Mesendoderm (in vitro differentiated cells): ENCODE measurements at regions not wholly inside any gene's neighbourhood (a gene's known extent, or its start where the extent isn't known, plus 50 kb on each side); places are given as distances from the start of the nearest gene placed in this dataset.
A peak's percentile ranks its signal among the peaks of the same experiment; 100 is the strongest.

Experiments used
- DNase-seq: peaks from one replicate; pipeline ENCODE4 v3.0.0; 2013
- H2AK5ac ChIP-seq: 2 replicates; pipeline ENCODE4 v1.6.1; 2013; ENCODE audit warnings: low read length, inconsistent platforms
- H2BK120ac ChIP-seq: 2 replicates; pipeline ENCODE4 v1.6.1; 2013; ENCODE audit warnings: low read depth, mild to moderate bottlenecking, low read length, moderate library complexity, mixed read lengths
- H2BK15ac ChIP-seq: replicated peaks from 2 replicates; pipeline ENCODE4 v1.6.1; 2013; ENCODE audit warnings: low read depth, mild to moderate bottlenecking, moderate library complexity
- H2BK5ac ChIP-seq: 2 replicates; pipeline ENCODE4 v1.6.1; 2013; ENCODE audit warnings: low read length, inconsistent platforms
- H3K18ac ChIP-seq: 2 replicates; pipeline ENCODE4 v1.6.1; 2013; ENCODE audit warnings: mild to moderate bottlenecking, low read length, mixed read lengths
- H3K23ac ChIP-seq: one replicate; pipeline ENCODE4 v1.6.1; 2013; ENCODE audit warnings: low read length
- H3K27ac ChIP-seq: 2 replicates; pipeline ENCODE4 v1.5.1; 2013; ENCODE audit warnings: low read depth, mild to moderate bottlenecking, inconsistent platforms, low read length, moderate library complexity
- H3K27me3 ChIP-seq: 2 replicates; pipeline ENCODE4 v1.6.1; 2013; ENCODE audit warnings: low read length, control low read depth, mild to moderate bottlenecking, inconsistent platforms; ENCODE audit not compliant: insufficient read depth, poor library complexity
- H3K36me3 ChIP-seq: 2 replicates; pipeline ENCODE4 v1.6.1; 2013; ENCODE audit warnings: low read length, inconsistent platforms; ENCODE audit not compliant: control insufficient read depth, insufficient read depth
- H3K4ac ChIP-seq: one replicate; pipeline ENCODE4 v1.6.1; 2013; ENCODE audit warnings: low read depth, mild to moderate bottlenecking, low read length, moderate library complexity
- H3K4me1 ChIP-seq: 2 replicates; pipeline ENCODE4 v1.6.1; 2013; ENCODE audit warnings: low read depth, low read length, inconsistent platforms; ENCODE audit not compliant: control insufficient read depth
- H3K4me2 ChIP-seq: 2 replicates; pipeline ENCODE4 v1.6.1; 2013; ENCODE audit warnings: low read length
- H3K4me3 ChIP-seq: 2 replicates; pipeline ENCODE4 v1.5.1; 2013; ENCODE audit warnings: mild to moderate bottlenecking, low read length
- H3K56ac ChIP-seq: one replicate; pipeline ENCODE4 v1.6.1; 2013; ENCODE audit warnings: low read length
- H3K79me1 ChIP-seq: 2 replicates; pipeline ENCODE4 v1.6.1; 2013; ENCODE audit warnings: low read length, inconsistent platforms
- H3K79me2 ChIP-seq: 2 replicates; pipeline ENCODE4 v1.6.1; 2013; ENCODE audit warnings: mild to moderate bottlenecking, low read length; ENCODE audit not compliant: control insufficient read depth, insufficient read depth
- H3K9ac ChIP-seq: 2 replicates; pipeline ENCODE4 v1.6.1; 2013; ENCODE audit warnings: low read length, inconsistent platforms
- H4K5ac ChIP-seq: one replicate; pipeline ENCODE4 v1.6.1; 2013; ENCODE audit warnings: low read length
- H4K8ac ChIP-seq: one replicate; pipeline ENCODE4 v1.6.1; 2013; ENCODE audit warnings: low read depth, mild to moderate bottlenecking, control low read depth, low read length, moderate library complexity
- WGBS: extraction: QIAGEN DNeasy Blood & Tissue Kit; methylation state at CpG from one replicate; pipeline ENCODE4 v1.1.7; 2013; ENCODE audit warnings: low lambda C conversion rate, missing lambda C conversion rate; ENCODE audit not compliant: insufficient coverage; ENCODE audit errors: extremely low coverage; 5-methylcytosine and 5-hydroxymethylcytosine counted together

DNA sequence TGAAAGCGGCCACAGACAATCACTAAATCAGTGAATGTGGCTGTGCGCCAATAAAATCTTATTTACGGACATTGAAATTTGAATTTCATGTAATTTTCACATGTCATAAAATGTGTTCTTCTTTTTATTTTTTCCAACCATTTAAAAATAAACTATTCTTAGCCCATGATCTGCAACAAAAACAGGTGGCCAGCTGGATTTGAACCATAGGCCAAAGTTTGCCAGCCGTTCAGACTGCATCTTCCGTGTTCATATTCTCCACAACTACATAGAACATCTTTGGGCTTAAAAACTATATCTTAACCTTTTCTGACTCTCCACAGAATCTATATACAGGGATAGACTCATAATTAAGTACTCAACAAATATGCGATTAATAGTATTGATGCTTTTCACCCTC lies 81.2 kb upstream of the RALGPS2 start:
- H4K5ac ChIP-seq: no peak overlapping the region
- no peaks in the 10 kb centered on the region for H3K36me3 ChIP-seq
- H2BK15ac ChIP-seq: no peak overlapping the region
- H4K8ac ChIP-seq: no peak overlapping the region
- H3K9ac ChIP-seq: no peak overlapping the region
- no peak overlapping the region for H3K23ac ChIP-seq
- no peak overlapping the region for H3K18ac ChIP-seq
- no peaks in the 10 kb centered on the region for H3K79me1 ChIP-seq
- no CpG with 5 or more reads among the region's 6 CpGs for WGBS
- no peak overlapping the region for H2BK5ac ChIP-seq
- no peak overlapping the region for H3K4ac ChIP-seq
- no peak overlapping the region for H3K4me2 ChIP-seq
- no peak overlapping the region for H3K56ac ChIP-seq
- H2BK120ac ChIP-seq: no peak overlapping the region
- H3K27me3 ChIP-seq: no peaks in the 10 kb centered on the region
- no peaks in the 10 kb centered on the region for H3K79me2 ChIP-seq
- no peak for DNase-seq
- no peak overlapping the region for H3K27ac ChIP-seq
- H3K4me3 ChIP-seq: no peak overlapping the region
- no peak overlapping the region for H2AK5ac ChIP-seq
- peaks cover 4% of the 10 kb centered on the region for H3K4me1 ChIP-seq

DNA sequence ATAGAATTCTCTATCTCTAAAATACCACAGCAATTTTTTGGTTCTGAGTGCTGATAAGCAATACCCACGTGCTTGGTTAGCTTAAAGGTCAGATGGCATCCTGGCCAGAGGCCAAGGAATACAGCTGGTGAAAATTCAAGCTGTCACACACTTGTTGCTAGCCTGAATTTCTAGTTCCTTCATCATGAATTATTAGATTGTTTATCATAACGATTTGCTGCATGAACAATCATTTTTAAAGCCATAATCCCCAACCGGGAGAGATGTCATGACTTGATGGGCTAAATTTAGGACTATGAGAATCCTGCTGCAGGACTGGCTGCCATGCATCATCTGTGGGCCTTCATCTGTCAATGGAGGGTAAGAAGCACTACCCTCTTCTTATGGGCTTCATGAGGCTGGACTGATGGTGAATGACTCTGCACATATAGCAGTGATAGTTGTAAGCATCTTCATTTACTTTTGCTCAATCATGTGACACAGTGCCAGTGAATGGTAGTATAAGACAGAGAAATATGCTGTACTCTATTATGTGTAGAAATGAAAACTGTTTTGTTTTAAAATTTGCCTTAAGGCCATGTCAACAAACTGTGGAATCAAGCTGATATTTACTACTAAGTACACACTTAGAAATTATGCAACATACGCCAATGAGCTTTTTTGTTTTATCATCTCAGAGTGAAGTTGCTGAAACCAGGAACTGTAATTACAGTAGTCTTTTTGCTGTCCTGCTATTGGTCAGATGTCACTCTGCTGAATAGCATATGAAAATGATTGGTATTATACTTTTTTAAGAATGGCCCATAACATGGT lies 80.5 kb upstream of the RALGPS2 start:
- no peak overlapping the region for H3K4me3 ChIP-seq
- H3K23ac ChIP-seq: no peak overlapping the region
- no peak overlapping the region for H3K27ac ChIP-seq
- H3K9ac ChIP-seq: no peak overlapping the region
- no peak overlapping the region for H4K8ac ChIP-seq
- H4K5ac ChIP-seq: no peak overlapping the region
- no CpG with 5 or more reads among the region's 4 CpGs for WGBS
- no peak overlapping the region for H2AK5ac ChIP-seq
- DNase-seq: no peak
- no peak overlapping the region for H2BK15ac ChIP-seq
- H3K18ac ChIP-seq: no peak overlapping the region
- H3K4me1 ChIP-seq: peaks cover 4% of the 10 kb centered on the region
- no peaks in the 10 kb centered on the region for H3K79me1 ChIP-seq
- H3K4me2 ChIP-seq: no peak overlapping the region
- H3K4ac ChIP-seq: no peak overlapping the region
- no peak overlapping the region for H2BK5ac ChIP-seq
- no peaks in the 10 kb centered on the region for H3K36me3 ChIP-seq
- H3K27me3 ChIP-seq: no peaks in the 10 kb centered on the region
- no peak overlapping the region for H3K56ac ChIP-seq
- H3K79me2 ChIP-seq: no peaks in the 10 kb centered on the region
- no peak overlapping the region for H2BK120ac ChIP-seq

DNA sequence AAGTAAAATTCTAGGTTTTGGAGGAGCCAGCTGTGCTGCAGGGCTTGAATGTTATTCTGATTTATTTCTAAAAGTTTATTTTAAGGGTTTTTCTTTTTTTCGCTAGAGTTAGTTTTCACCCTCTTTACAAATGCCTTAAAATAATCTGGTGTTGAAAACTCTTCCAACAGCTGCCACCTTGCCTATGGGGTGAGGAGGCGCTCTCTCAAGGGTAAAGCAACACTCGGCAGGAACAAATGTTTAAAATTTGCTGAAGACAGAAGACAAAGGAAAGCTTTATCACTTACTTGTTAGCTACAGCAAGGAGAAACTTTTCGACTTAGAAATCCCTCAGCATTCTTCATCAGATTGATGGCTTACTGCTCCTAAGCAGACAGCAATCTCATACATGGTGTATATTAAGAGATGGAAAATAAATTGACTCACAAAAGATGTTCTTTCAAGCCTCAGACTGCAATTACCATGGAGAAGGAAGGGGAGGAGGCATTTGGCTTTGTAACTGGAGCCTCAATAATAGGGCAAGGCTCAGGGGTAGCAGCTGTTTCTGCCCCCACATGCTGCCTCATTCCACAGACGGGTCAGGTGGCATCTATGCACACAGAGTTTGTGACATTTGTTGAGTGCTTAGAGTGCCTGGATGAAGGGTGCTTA lies 79.8 kb upstream of the RALGPS2 start:
- no peak overlapping the region for H2AK5ac ChIP-seq
- H3K56ac ChIP-seq: no peak overlapping the region
- no peak overlapping the region for H3K23ac ChIP-seq
- H2BK5ac ChIP-seq: no peak overlapping the region
- no peaks in the 10 kb centered on the region for H3K79me1 ChIP-seq
- H4K5ac ChIP-seq: no peak overlapping the region
- peaks cover 4% of the 10 kb centered on the region for H3K4me1 ChIP-seq
- no peak overlapping the region for H3K9ac ChIP-seq
- H3K79me2 ChIP-seq: no peaks in the 10 kb centered on the region
- H3K36me3 ChIP-seq: no peaks in the 10 kb centered on the region
- H3K27ac ChIP-seq: no peak overlapping the region
- no peak overlapping the region for H2BK120ac ChIP-seq
- peak overlapping the region; percentile 36 for H3K4ac ChIP-seq
- no peak overlapping the region for H3K4me2 ChIP-seq
- no peak overlapping the region for H4K8ac ChIP-seq
- H3K18ac ChIP-seq: no peak overlapping the region
- H3K27me3 ChIP-seq: no peaks in the 10 kb centered on the region
- H3K4me3 ChIP-seq: no peak overlapping the region
- no CpG with 5 or more reads among the region's 5 CpGs for WGBS
- H2BK15ac ChIP-seq: no peak overlapping the region
- DNase-seq: peak; percentile 11

DNA sequence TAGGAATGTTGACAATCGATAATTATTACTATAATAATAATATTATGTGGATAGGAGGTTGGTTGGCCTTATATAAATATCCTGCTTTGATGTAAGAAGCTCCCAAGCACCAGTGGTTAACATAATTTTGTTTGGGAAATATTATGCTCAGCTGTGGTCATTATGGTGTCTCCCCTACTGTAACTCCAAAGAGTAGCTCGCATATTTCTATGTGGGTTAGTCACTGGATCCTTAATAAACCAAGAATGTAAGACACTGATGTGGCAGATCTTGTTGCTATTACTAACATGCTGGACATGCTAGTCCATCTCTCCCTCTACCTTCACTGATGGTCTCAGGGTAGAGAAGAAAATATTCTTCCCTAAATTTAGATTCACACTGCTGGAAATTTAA lies 79.2 kb upstream of the RALGPS2 start:
- no peak overlapping the region for H2BK5ac ChIP-seq
- H3K18ac ChIP-seq: no peak overlapping the region
- no peak overlapping the region for H2AK5ac ChIP-seq
- no peak overlapping the region for H3K27ac ChIP-seq
- peaks cover 4% of the 10 kb centered on the region for H3K4me1 ChIP-seq
- no peaks in the 10 kb centered on the region for H3K79me2 ChIP-seq
- H3K4ac ChIP-seq: no peak overlapping the region
- no peak overlapping the region for H2BK15ac ChIP-seq
- H3K27me3 ChIP-seq: no peaks in the 10 kb centered on the region
- no peaks in the 10 kb centered on the region for H3K79me1 ChIP-seq
- H3K9ac ChIP-seq: no peak overlapping the region
- no peak overlapping the region for H4K8ac ChIP-seq
- H3K4me2 ChIP-seq: no peak overlapping the region
- no peak overlapping the region for H3K23ac ChIP-seq
- no peak overlapping the region for H3K4me3 ChIP-seq
- H2BK120ac ChIP-seq: no peak overlapping the region
- WGBS: no CpG with 5 or more reads among the region's 2 CpGs
- H3K56ac ChIP-seq: no peak overlapping the region
- H3K36me3 ChIP-seq: no peaks in the 10 kb centered on the region
- H4K5ac ChIP-seq: no peak overlapping the region
- no peak for DNase-seq

DNA sequence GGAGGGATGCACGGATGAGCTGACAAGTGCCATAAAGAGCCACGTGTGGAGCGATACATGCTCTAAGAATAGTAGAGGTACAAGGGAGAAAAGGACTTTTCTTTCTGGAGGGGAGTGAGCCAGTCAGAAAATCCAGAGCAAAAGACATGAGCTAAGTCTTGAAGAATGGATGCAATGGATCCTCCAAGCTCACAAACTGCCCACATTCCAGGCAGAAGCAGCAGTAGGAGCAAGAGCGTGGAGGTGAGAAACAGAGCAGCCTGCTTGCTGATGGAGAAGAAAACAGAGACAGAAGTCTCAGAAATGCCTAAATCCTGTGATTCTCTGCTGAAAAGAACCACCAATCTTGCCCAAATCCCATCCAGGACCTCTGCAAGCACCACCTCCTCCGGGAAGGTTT lies 78.2 kb upstream of the RALGPS2 start:
- Histone ChIP-seq H2BK120ac (no peak overlapping the region), H2BK5ac (no peak overlapping the region)
- no CpG with 5 or more reads among the region's 5 CpGs for WGBS

More for the DNA sequence above, 78.2 kb upstream of the RALGPS2 start:
- Histone ChIP-seq H3K4me3 (no peak overlapping the region), H3K79me2 (no peaks in the 10 kb centered on the region), H4K8ac (no peak overlapping the region), H3K27ac (no peak overlapping the region), H3K4me2 (no peak overlapping the region), H3K9ac (no peak overlapping the region), H3K18ac (no peak overlapping the region), H3K4me1 (peaks cover 4% of the 10 kb centered on the region), H3K36me3 (no peaks in the 10 kb centered on the region), H3K27me3 (no peaks in the 10 kb centered on the region), H3K4ac (no peak overlapping the region), H3K23ac (no peak overlapping the region), H3K56ac (no peak overlapping the region), H3K79me1 (no peaks in the 10 kb centered on the region), H4K5ac (no peak overlapping the region), H2BK15ac (no peak overlapping the region), H2AK5ac (no peak overlapping the region)
- peak; percentile 21 for DNase-seq
